ENCODE measurements at regions not wholly inside any gene's neighbourhood (a gene's known extent, or its start where the extent isn't known, plus 50 kb on each side); places are given as distances from the start of the nearest gene placed in this dataset.

- FAIRE-seq = no peak
Measured at GRCh38 chr5:135203019-135203418, 169.0 kb upstream of the PITX1 start.

- FAIRE-seq = no peak
Measured at GRCh38 chr5:135199919-135200318, 165.9 kb upstream of the PITX1 start.

GRCh38 chr5:135196483-135196882, 162.5 kb upstream of the PITX1 start:
- FAIRE-seq = no peak

- FAIRE-seq = no peak
Measured at GRCh38 chr5:135195270-135195608, 161.2 kb upstream of the PITX1 start.

GRCh38 chr5:135194573-135195269, 160.7 kb upstream of the PITX1 start:
- FAIRE-seq = no peak

- FAIRE-seq = no peak
Measured at GRCh38 chr5:135194126-135194488, 160.1 kb upstream of the PITX1 start.

GRCh38 chr5:135193213-135194125, 159.4 kb upstream of the PITX1 start:
- FAIRE-seq = no peak

- FAIRE-seq = no peak
Measured at GRCh38 chr5:135192351-135192750, 158.3 kb upstream of the PITX1 start.

GRCh38 chr5:135191084-135191826, 157.2 kb upstream of the PITX1 start:
- no peak for FAIRE-seq

- FAIRE-seq = no peak
Measured at GRCh38 chr5:135190416-135191083, 156.5 kb upstream of the PITX1 start.

- no peak for FAIRE-seq
Measured at GRCh38 chr5:135189024-135189423, 155.0 kb upstream of the PITX1 start.

GRCh38 chr5:135188233-135188914, 154.3 kb upstream of the PITX1 start:
- no peak for FAIRE-seq

- no peak for FAIRE-seq
Measured at GRCh38 chr5:135186662-135187522, 152.9 kb upstream of the PITX1 start.

- FAIRE-seq = no peak
Measured at GRCh38 chr5:135185481-135186065, 151.5 kb upstream of the PITX1 start.

- FAIRE-seq = no peak
Measured at GRCh38 chr5:135184646-135185045, 150.6 kb upstream of the PITX1 start.

GRCh38 chr5:135183464-135183863, 149.4 kb upstream of the PITX1 start:
- no peak for FAIRE-seq

- no peak for FAIRE-seq
Measured at GRCh38 chr5:135182675-135183074, 148.6 kb upstream of the PITX1 start.

- FAIRE-seq = no peak
Measured at GRCh38 chr5:135181653-135182052, 147.6 kb upstream of the PITX1 start.

GRCh38 chr5:135179308-135179980, 145.4 kb upstream of the PITX1 start:
- no peak for FAIRE-seq

GRCh38 chr5:135178476-135179155, 144.6 kb upstream of the PITX1 start:
- no peak for FAIRE-seq
